ENCODE measurements at regions not wholly inside any gene's neighbourhood (a gene's known extent, or its start where the extent isn't known, plus 50 kb on each side); places are given as distances from the start of the nearest gene placed in this dataset.

DNA sequence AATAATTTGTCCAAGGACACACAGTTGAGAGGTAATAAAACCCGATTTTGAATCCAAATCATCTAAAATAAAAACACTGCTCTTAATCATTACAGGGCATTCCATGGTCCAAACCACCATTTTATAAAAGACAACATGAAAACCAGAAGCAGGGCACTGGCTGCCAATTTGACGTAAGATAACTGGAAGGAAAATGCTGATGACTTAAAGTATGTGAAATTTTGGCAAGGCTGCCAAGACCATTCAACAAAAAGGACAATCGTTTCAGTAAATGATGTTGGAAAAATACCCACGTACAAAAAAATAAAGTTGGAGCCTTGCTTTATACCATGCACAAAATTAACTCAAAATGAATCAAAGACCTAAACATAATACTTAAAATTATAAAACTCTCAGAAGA, 344.4 kb downstream of the RAPGEF2 start:
- Mint-ChIP-seq H3K4me1 (ENCODE audit: low read depth, unreplicated experiment) (no peaks in the 10 kb centered on the region), H3K27me3 (ENCODE audit: insufficient read depth, unreplicated experiment) (no peaks in the 10 kb centered on the region), H3K4me3 (ENCODE audit: unreplicated experiment) (no peak overlapping the region), H3K36me3 (ENCODE audit: insufficient read depth, unreplicated experiment) (no peaks in the 10 kb centered on the region), H3K27ac (ENCODE audit: unreplicated experiment) (no peak overlapping the region), H3K9me3 (ENCODE audit: unreplicated experiment) (no peaks in the 10 kb centered on the region)
- BruUV-seq (replicated peaks): no TSS peak
- Histone ChIP-seq H3K9me3 (no peaks in the 10 kb centered on the region), H3K4me3 (ENCODE audit: low read depth, low read length) (no peak overlapping the region), H3K27me3 (replicated peaks; ENCODE audit: control insufficient read depth, insufficient read depth, low read length) (no peaks in the 10 kb centered on the region), H3K36me3 (ENCODE audit: control insufficient read depth, insufficient read depth, low read length) (no peaks in the 10 kb centered on the region), H3K4me1 (no peaks in the 10 kb centered on the region)
- TF ChIP-seq CTCF (IDR thresholded peaks at IDR 0.05; ENCODE audit: insufficient read depth in 1 of 2, low read depth in 1 of 2, low read length in 1 of 2, severe bottlenecking in 1 of 2, unreplicated experiment in 1 of 2): no peak
- intact Hi-C loops (cut with micrococcal nuclease; ENCODE audit: unreplicated experiment): loop anchor here (2.0 to 5.0 kb wide), 6 partner anchors 88 to 775 kb away; partner anchors contain the start of genes C4orf46, ETFDH and PPID
- ChIA-PET POLR2A (no interaction called here), CTCF (no interaction called here)
- no peak for DNase-seq

DNA sequence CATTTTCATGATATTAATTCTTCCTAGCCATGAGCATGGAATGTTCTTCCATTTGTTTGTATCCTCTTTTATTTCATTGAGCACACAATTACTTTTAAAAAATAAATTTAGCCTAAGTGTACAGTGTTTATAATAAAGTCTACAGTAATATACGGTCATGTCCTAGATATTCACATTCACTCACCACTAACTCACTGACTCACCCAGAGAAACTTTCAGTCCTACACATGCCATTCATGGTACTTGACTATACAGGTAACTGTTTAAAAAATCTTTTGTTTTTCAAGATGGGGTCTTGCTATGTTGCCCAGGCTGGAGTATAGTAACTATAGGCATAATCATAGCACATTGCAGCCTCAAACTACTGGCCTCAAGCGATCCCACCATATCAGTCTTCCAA, 348.1 kb downstream of the RAPGEF2 start:
- Histone ChIP-seq H3K27me3 (replicated peaks; ENCODE audit: control insufficient read depth, insufficient read depth, low read length) (no peaks in the 10 kb centered on the region), H3K4me3 (ENCODE audit: low read depth, low read length) (no peak overlapping the region), H3K4me1 (no peaks in the 10 kb centered on the region), H3K9me3 (no peaks in the 10 kb centered on the region), H3K36me3 (ENCODE audit: control insufficient read depth, insufficient read depth, low read length) (no peaks in the 10 kb centered on the region)
- Mint-ChIP-seq H3K27ac (ENCODE audit: unreplicated experiment) (no peak overlapping the region), H3K4me3 (ENCODE audit: unreplicated experiment) (no peak overlapping the region), H3K4me1 (ENCODE audit: low read depth, unreplicated experiment) (no peaks in the 10 kb centered on the region), H3K36me3 (ENCODE audit: insufficient read depth, unreplicated experiment) (no peaks in the 10 kb centered on the region), H3K9me3 (ENCODE audit: unreplicated experiment) (no peaks in the 10 kb centered on the region), H3K27me3 (ENCODE audit: insufficient read depth, unreplicated experiment) (no peaks in the 10 kb centered on the region)
- POLR2A ChIA-PET: no interaction called here
- no TSS peak for BruUV-seq (replicated peaks)
- DNase-seq: no peak
- intact Hi-C loops (cut with micrococcal nuclease; ENCODE audit: unreplicated experiment): no loop called here
- CTCF ChIA-PET: no interaction called here
- TF ChIP-seq CTCF (IDR thresholded peaks at IDR 0.05; ENCODE audit: insufficient read depth in 1 of 2, low read depth in 1 of 2, low read length in 1 of 2, severe bottlenecking in 1 of 2, unreplicated experiment in 1 of 2): no peak

DNA sequence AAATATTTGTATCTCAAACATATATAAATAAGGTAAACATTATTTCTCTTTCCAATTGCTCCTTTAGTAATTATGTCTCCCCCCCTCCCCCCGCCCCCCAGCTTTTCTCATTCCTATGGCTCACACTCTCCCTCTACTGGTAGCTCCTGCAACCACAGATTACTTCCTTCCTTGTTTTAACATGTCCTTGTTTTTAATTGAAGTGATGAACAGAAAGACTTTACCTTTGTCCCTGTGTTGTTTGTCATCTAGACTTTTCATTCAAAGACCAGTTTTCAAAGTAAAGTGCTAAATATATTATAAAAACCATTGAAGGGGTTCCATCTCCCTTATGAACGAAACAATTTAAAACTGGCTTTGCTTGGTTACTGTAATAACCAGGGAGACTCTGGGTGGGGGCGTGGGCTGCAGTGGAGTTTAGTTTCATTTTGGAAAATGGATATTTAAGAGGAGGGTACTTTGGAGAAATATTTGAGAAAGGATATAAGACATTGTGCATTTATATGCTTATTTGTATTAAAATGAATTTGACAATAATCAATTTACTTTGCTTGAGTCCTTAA, 352.9 kb downstream of the RAPGEF2 start:
- POLR2A ChIA-PET: no interaction called here
- CTCF ChIA-PET: interaction anchor here (0.6 to 0.9 kb wide), 4 partner anchors 9 to 686 kb away, joined by 3 to 7 read pairs (median 6); no protein-coding TSS in a partner anchor
- intact Hi-C loops (cut with micrococcal nuclease; ENCODE audit: unreplicated experiment): no loop called here
- peak; percentile 63 to 78 for TF ChIP-seq CTCF (IDR thresholded peaks at IDR 0.05; ENCODE audit: insufficient read depth in 1 of 2, low read depth in 1 of 2, low read length in 1 of 2, severe bottlenecking in 1 of 2, unreplicated experiment in 1 of 2)
- H3K9me3 Mint-ChIP-seq (ENCODE audit: unreplicated experiment): no peaks in the 10 kb centered on the region
- Histone ChIP-seq H3K36me3 (ENCODE audit: control insufficient read depth, insufficient read depth, low read length) (no peaks in the 10 kb centered on the region), H3K4me3 (ENCODE audit: low read depth, low read length) (no peak overlapping the region), H3K27me3 (replicated peaks; ENCODE audit: control insufficient read depth, insufficient read depth, low read length) (no peaks in the 10 kb centered on the region), H3K9me3 (no peaks in the 10 kb centered on the region), H3K4me1 (no peaks in the 10 kb centered on the region)
- H3K27ac Mint-ChIP-seq (ENCODE audit: unreplicated experiment): no peak overlapping the region
- no peak overlapping the region for H3K4me3 Mint-ChIP-seq (ENCODE audit: unreplicated experiment)
- peak in 1 of 2 experiments; percentile 45 for DNase-seq
- no TSS peak for BruUV-seq (replicated peaks)
- no peaks in the 10 kb centered on the region for H3K4me1 Mint-ChIP-seq (ENCODE audit: low read depth, unreplicated experiment)
- H3K27me3 Mint-ChIP-seq (ENCODE audit: insufficient read depth, unreplicated experiment): peaks cover 5% of the 10 kb centered on the region
- no peaks in the 10 kb centered on the region for H3K36me3 Mint-ChIP-seq (ENCODE audit: insufficient read depth, unreplicated experiment)

Measured in Caco-2 (cell line).